Neural progenitor cell (in vitro differentiated cells): ENCODE measurements at regions not wholly inside any gene's neighbourhood (a gene's known extent, or its start where the extent isn't known, plus 50 kb on each side); places are given as distances from the start of the nearest gene placed in this dataset.
A peak's percentile ranks its signal among the peaks of the same experiment; 100 is the strongest.

Experiments
- DNase-seq: peaks from one replicate; pipeline ENCODE4 v3.0.0-alpha.2; 2016; ENCODE audit warnings: low spot score
- H2AFZ ChIP-seq: fragments of 200-600 bp; sonication (generic); replicated peaks from 2 replicates; pipeline ENCODE4 v1.6.1; 2016; ENCODE audit warnings: antibody characterized with exemption
- H3F3A ChIP-seq: fragments of 200-600 bp; sonication (generic); 2 replicates; pipeline ENCODE4 v1.6.1; 2016; ENCODE audit warnings: antibody characterized with exemption, low read depth
- H3K27ac ChIP-seq: fragments of 200-600 bp; sonication (generic); 2 replicates; pipeline ENCODE4 v1.5.1; 2016; ENCODE audit warnings: mild to moderate bottlenecking
- H3K27me3 ChIP-seq: fragments of 200-600 bp; sonication (generic); 2 replicates; pipeline ENCODE4 v1.6.1; 2016; ENCODE audit warnings: mild to moderate bottlenecking, moderate library complexity
- H3K36me3 ChIP-seq: fragments of 200-600 bp; sonication (generic); 2 replicates; pipeline ENCODE4 v1.5.1; 2016
- H3K4me1 ChIP-seq: fragments of 200-600 bp; sonication (generic); 2 replicates; pipeline ENCODE4 v1.6.1; 2016; ENCODE audit warnings: mixed run types
- H3K4me2 ChIP-seq: fragments of 200-600 bp; sonication (generic); 2 replicates; pipeline ENCODE4 v1.6.1; 2016
- H3K4me3 ChIP-seq: fragments of 200-600 bp; sonication (generic); 2 replicates; pipeline ENCODE4 v1.5.1; 2016
- H3K79me2 ChIP-seq: fragments of 200-600 bp; sonication (generic); 2 replicates; pipeline ENCODE4 v1.6.1; 2016; ENCODE audit warnings: low read depth
- H3K9ac ChIP-seq: fragments of 200-600 bp; sonication (generic); 2 replicates; pipeline ENCODE4 v1.6.1; 2016
- H3K9me3 ChIP-seq: fragments of 200-600 bp; sonication (generic); 2 replicates; pipeline ENCODE4 v1.5.1; 2016; ENCODE audit warnings: low read depth
- H4K20me1 ChIP-seq: fragments of 200-600 bp; sonication (generic); 2 replicates; pipeline ENCODE4 v1.6.1; 2016; ENCODE audit warnings: low read depth
- H3K27ac Mint-ChIP-seq: 3 replicates; pipeline ENCODE4 v1.8.0; 2021; ENCODE audit warnings: mixed read lengths
- H3K27me3 Mint-ChIP-seq: 2 replicates; pipeline ENCODE4 v1.8.0; 2022; ENCODE audit warnings: low read depth, mild to moderate bottlenecking, inconsistent platforms, moderate library complexity, mixed read lengths; ENCODE audit not compliant: insufficient read depth
- H3K36me3 Mint-ChIP-seq: 3 replicates; pipeline ENCODE4 v1.8.0; 2021; ENCODE audit warnings: mixed read lengths
- H3K4me1 Mint-ChIP-seq: 3 replicates; pipeline ENCODE4 v1.8.0; 2021; ENCODE audit warnings: mixed read lengths
- H3K4me3 Mint-ChIP-seq: 3 replicates; pipeline ENCODE4 v1.8.0; 2021; ENCODE audit warnings: mild to moderate bottlenecking, moderate library complexity, mixed read lengths
- H3K9me3 Mint-ChIP-seq: 3 replicates; pipeline ENCODE4 v1.8.0; 2020; ENCODE audit warnings: mixed read lengths
- EZH2 ChIP-seq: fragments of 200-600 bp; sonication (generic); IDR thresholded peaks from 2 replicates; pipeline ENCODE4 v1.6.1; 2017; ENCODE audit warnings: antibody characterized with exemption, mild to moderate bottlenecking, moderate library complexity
- EZH2phosphoT487 ChIP-seq: fragments of 200-600 bp; sonication (generic); IDR thresholded peaks from 2 replicates; pipeline ENCODE4 v1.6.1; 2017; ENCODE audit warnings: antibody characterized with exemption
- TF ChIP-seq, protein P1 (sequence below): fragments of 200-600 bp; sonication (generic); IDR thresholded peaks from 2 replicates; pipeline ENCODE4 v1.5.1; 2017; ENCODE audit warnings: antibody characterized with exemption, mild to moderate bottlenecking

DNA sequence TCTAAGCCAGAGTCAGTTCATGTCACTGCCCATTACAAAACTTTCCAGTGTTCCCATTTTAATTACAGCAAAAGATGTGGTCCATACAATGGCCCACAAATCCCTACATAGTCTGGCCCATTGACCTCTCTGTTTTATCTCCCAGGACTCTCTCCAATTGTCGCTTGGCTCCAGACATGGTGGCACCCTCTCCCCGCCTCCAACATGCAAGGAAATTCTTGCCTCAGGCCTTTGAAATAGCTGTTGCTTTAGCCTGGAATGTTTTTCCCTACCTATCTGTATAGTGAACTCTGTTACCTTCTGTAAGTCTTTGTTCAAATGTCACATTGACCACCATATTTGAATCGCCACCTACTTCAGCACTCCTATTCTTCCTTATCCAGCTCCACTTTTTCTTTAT is 377.3 kb upstream of the MCTP2 start:
- TF ChIP-seq EZH2 (no peak), EZH2phosphoT487 (no peak)
- TF ChIP-seq, protein P1, sequence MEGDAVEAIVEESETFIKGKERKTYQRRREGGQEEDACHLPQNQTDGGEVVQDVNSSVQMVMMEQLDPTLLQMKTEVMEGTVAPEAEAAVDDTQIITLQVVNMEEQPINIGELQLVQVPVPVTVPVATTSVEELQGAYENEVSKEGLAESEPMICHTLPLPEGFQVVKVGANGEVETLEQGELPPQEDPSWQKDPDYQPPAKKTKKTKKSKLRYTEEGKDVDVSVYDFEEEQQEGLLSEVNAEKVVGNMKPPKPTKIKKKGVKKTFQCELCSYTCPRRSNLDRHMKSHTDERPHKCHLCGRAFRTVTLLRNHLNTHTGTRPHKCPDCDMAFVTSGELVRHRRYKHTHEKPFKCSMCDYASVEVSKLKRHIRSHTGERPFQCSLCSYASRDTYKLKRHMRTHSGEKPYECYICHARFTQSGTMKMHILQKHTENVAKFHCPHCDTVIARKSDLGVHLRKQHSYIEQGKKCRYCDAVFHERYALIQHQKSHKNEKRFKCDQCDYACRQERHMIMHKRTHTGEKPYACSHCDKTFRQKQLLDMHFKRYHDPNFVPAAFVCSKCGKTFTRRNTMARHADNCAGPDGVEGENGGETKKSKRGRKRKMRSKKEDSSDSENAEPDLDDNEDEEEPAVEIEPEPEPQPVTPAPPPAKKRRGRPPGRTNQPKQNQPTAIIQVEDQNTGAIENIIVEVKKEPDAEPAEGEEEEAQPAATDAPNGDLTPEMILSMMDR = no peak
- Histone ChIP-seq H3K79me2 (no peaks in the 10 kb centered on the region), H3F3A (no peaks in the 10 kb centered on the region), H3K4me1 (no peaks in the 10 kb centered on the region), H4K20me1 (no peaks in the 10 kb centered on the region), H3K36me3 (no peaks in the 10 kb centered on the region), H3K9ac (no peak overlapping the region), H3K9me3 (no peaks in the 10 kb centered on the region), H3K27me3 (no peaks in the 10 kb centered on the region), H2AFZ (no peak overlapping the region), H3K4me3 (no peak overlapping the region), H3K27ac (no peak overlapping the region), H3K4me2 (no peak overlapping the region)
- no peaks in the 10 kb centered on the region for H3K4me1 Mint-ChIP-seq
- H3K36me3 Mint-ChIP-seq = no peaks in the 10 kb centered on the region
- DNase-seq = no peak
- H3K27ac Mint-ChIP-seq = no peak overlapping the region
- no peak overlapping the region for H3K4me3 Mint-ChIP-seq
- no peaks in the 10 kb centered on the region for H3K9me3 Mint-ChIP-seq
- H3K27me3 Mint-ChIP-seq = no peaks in the 10 kb centered on the region

DNA sequence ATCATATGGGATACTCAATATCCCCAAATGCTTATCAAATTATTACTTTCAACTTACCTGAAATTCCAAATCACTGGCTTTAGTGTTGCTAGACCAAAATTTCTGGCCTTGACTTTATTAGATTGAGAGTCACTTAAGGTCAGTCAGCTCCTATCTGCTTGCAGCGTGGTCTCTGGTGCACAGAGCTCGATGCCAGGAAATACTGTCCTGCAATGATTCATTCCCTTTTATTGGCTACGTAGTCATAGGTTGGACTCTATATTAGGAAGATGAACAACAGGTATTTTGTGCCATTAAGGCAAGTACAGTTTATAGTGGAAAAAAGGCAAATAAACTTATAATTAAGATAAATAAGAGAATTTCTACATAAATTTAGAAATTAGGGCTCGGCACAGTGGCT is 378.6 kb upstream of the MCTP2 start:
- no peak for TF ChIP-seq EZH2
- no peak for TF ChIP-seq EZH2phosphoT487
- TF ChIP-seq, protein P1 = no peak
- no peak overlapping the region for H3K4me3 ChIP-seq
- H3K27ac ChIP-seq = no peak overlapping the region
- H3K9me3 ChIP-seq = no peaks in the 10 kb centered on the region
- no peaks in the 10 kb centered on the region for H3F3A ChIP-seq
- no peaks in the 10 kb centered on the region for H3K4me1 Mint-ChIP-seq
- no peak overlapping the region for H3K4me2 ChIP-seq
- H3K9ac ChIP-seq = no peak overlapping the region
- peak overlapping the region; percentile 34 for H3K27ac Mint-ChIP-seq
- H3K36me3 Mint-ChIP-seq = no peaks in the 10 kb centered on the region
- no peaks in the 10 kb centered on the region for H3K27me3 Mint-ChIP-seq
- no peaks in the 10 kb centered on the region for H3K9me3 Mint-ChIP-seq
- H3K27me3 ChIP-seq = no peaks in the 10 kb centered on the region
- H2AFZ ChIP-seq = no peak overlapping the region
- no peaks in the 10 kb centered on the region for H3K36me3 ChIP-seq
- H3K4me3 Mint-ChIP-seq = no peak overlapping the region
- DNase-seq = no peak
- H3K79me2 ChIP-seq = no peaks in the 10 kb centered on the region
- no peaks in the 10 kb centered on the region for H4K20me1 ChIP-seq
- H3K4me1 ChIP-seq = peaks cover 5% of the 10 kb centered on the region

DNA sequence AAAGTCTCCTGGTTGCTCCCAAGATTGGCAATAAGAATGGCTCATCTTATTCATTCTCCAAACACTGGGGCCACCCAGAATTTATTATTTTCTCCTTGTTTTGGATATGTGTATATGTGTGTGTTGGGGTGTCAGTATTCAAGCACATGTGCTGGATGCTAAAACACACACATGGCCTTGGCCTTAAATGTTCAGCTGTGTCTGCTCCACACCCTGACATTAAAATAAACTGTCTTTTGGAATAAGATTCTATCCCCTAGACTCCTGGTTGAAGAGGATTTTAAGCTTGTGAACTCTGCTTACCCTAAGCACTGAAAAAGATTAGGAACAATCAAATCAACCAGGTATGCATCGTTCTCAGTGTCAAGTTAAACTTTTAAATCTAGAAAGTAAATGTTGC is 382.9 kb upstream of the MCTP2 start:
- peaks cover 7% of the 10 kb centered on the region for H3K4me1 ChIP-seq
- H3K27ac ChIP-seq = no peak overlapping the region
- no peaks in the 10 kb centered on the region for H3K27me3 Mint-ChIP-seq
- H3K4me3 Mint-ChIP-seq = no peak overlapping the region
- no peaks in the 10 kb centered on the region for H3K36me3 Mint-ChIP-seq
- H3K9ac ChIP-seq = no peak overlapping the region
- H3K27me3 ChIP-seq = no peaks in the 10 kb centered on the region
- H3K36me3 ChIP-seq = no peaks in the 10 kb centered on the region
- no peak overlapping the region for H3K4me3 ChIP-seq
- H2AFZ ChIP-seq = no peak overlapping the region
- no peaks in the 10 kb centered on the region for H3K4me1 Mint-ChIP-seq
- no peak overlapping the region for H3K4me2 ChIP-seq
- H3K9me3 ChIP-seq = no peaks in the 10 kb centered on the region
- H4K20me1 ChIP-seq = no peaks in the 10 kb centered on the region
- no peak for DNase-seq
- TF ChIP-seq EZH2phosphoT487 (no peak), EZH2 (no peak)
- TF ChIP-seq, protein P1 = no peak
- H3K79me2 ChIP-seq = no peaks in the 10 kb centered on the region
- no peaks in the 10 kb centered on the region for H3K9me3 Mint-ChIP-seq
- H3F3A ChIP-seq = no peaks in the 10 kb centered on the region
- H3K27ac Mint-ChIP-seq = no peak overlapping the region

DNA sequence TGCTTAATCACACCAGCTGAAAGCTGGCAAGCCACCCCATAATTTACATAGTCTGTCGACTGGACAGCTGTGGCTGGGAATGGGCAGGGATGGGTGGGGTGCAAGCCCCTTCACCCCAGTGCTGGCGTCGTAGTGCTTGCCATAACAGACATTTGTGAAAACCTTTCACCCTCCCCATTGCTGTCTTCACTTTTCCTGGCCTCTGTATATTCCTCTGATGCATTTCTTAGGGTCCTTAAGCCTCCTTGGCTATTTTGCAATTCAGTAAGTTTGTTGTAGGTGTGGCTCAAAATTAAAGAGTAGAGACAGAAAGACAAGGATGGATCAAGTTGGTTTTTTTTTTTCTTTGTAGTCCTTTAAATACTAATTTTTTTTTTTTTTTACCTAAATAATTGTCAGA is 383.3 kb upstream of the MCTP2 start:
- H3K9me3 ChIP-seq = no peaks in the 10 kb centered on the region
- H3K4me2 ChIP-seq = no peak overlapping the region
- no peaks in the 10 kb centered on the region for H3K27me3 ChIP-seq
- H3K4me3 ChIP-seq = no peak overlapping the region
- H3K9ac ChIP-seq = no peak overlapping the region
- no peak overlapping the region for H3K27ac ChIP-seq
- no peak overlapping the region for H2AFZ ChIP-seq
- no peaks in the 10 kb centered on the region for H3K79me2 ChIP-seq
- no peaks in the 10 kb centered on the region for H4K20me1 ChIP-seq
- TF ChIP-seq, protein P1 = no peak
- Mint-ChIP-seq H3K9me3 (no peaks in the 10 kb centered on the region), H3K36me3 (no peaks in the 10 kb centered on the region), H3K4me1 (no peaks in the 10 kb centered on the region), H3K27ac (no peak overlapping the region), H3K4me3 (no peak overlapping the region), H3K27me3 (no peaks in the 10 kb centered on the region)
- H3F3A ChIP-seq = no peaks in the 10 kb centered on the region
- H3K4me1 ChIP-seq = peaks cover 7% of the 10 kb centered on the region
- H3K36me3 ChIP-seq = no peaks in the 10 kb centered on the region
- DNase-seq = no peak
